A673 (cell line): ENCODE measurements at regions not wholly inside any gene's neighbourhood (a gene's known extent, or its start where the extent isn't known, plus 50 kb on each side); places are given as distances from the start of the nearest gene placed in this dataset.
A peak's percentile ranks its signal among the peaks of the same experiment; 100 is the strongest.

ENCODE experiments used
- EZH2 ChIP-seq: fragments of 200-600 bp; sonication (generic); IDR thresholded peaks from 2 replicates; pipeline ENCODE4 v1.6.1; 2017; ENCODE audit warnings: borderline replicate concordance, low read depth, mild to moderate bottlenecking, mixed read lengths, antibody characterized with exemption, low read length; ENCODE audit not compliant: poor library complexity, severe bottlenecking
- TF ChIP-seq, protein P1 (sequence below): fragments of 300-800, 200-600 bp; sonication (generic); conservative IDR thresholded peaks from 2 replicates; pipeline ENCODE4 v1.5.1; 2017; ENCODE audit warnings: low read depth, mild to moderate bottlenecking, antibody characterized with exemption, low read length, moderate library complexity, mixed read lengths

DNA sequence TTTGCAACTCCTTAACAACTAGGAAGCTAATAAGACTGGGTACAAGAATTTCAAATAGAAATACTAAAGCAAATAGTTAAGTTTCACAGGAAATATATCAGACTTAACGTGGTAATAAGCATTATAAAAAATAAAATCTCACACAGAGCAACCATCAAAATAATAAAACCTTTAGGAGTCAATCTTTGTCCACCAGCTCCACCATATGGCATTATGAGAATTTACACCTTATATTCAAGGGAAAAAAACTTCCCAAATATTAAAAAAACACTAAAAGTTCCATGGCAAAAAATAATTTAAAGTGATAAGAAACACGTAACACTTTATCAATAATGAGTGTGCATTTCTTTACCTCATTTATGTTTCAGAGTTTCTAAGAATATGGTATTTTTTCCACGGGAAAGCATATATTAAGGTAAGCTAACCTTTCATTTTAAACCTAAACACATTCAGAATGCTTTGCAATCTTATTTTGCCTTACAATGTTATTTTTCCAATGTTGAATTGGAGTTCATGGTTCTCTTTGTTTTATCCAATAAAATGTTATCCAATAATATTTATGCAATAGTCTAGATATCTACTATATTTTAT lies 423.2 kb upstream of the SGCG start:
- TF ChIP-seq, protein P1, sequence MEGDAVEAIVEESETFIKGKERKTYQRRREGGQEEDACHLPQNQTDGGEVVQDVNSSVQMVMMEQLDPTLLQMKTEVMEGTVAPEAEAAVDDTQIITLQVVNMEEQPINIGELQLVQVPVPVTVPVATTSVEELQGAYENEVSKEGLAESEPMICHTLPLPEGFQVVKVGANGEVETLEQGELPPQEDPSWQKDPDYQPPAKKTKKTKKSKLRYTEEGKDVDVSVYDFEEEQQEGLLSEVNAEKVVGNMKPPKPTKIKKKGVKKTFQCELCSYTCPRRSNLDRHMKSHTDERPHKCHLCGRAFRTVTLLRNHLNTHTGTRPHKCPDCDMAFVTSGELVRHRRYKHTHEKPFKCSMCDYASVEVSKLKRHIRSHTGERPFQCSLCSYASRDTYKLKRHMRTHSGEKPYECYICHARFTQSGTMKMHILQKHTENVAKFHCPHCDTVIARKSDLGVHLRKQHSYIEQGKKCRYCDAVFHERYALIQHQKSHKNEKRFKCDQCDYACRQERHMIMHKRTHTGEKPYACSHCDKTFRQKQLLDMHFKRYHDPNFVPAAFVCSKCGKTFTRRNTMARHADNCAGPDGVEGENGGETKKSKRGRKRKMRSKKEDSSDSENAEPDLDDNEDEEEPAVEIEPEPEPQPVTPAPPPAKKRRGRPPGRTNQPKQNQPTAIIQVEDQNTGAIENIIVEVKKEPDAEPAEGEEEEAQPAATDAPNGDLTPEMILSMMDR = peak; percentile 59
- TF ChIP-seq EZH2 = no peak
